WI38 (cell line): ENCODE measurements at regions not wholly inside any gene's neighbourhood (a gene's known extent, or its start where the extent isn't known, plus 50 kb on each side); places are given as distances from the start of the nearest gene placed in this dataset.
"Not testable (repeated sequence)": the region's sequence is repeated elsewhere in the genome, so short reads cannot be mapped to it uniquely, and the experiment has no call there.

Source experiments
- H3K4me3 ChIP-seq: 2 replicates; pipeline ENCODE4 v1.5.1; 2011; ENCODE audit warnings: low read depth, mild to moderate bottlenecking, control low read depth, low read length
- CTCF ChIP-seq: IDR thresholded peaks from 2 replicates; pipeline ENCODE4 v1.5.1; 2012; ENCODE audit warnings: low read depth, mild to moderate bottlenecking, control low read depth, low read length

DNA sequence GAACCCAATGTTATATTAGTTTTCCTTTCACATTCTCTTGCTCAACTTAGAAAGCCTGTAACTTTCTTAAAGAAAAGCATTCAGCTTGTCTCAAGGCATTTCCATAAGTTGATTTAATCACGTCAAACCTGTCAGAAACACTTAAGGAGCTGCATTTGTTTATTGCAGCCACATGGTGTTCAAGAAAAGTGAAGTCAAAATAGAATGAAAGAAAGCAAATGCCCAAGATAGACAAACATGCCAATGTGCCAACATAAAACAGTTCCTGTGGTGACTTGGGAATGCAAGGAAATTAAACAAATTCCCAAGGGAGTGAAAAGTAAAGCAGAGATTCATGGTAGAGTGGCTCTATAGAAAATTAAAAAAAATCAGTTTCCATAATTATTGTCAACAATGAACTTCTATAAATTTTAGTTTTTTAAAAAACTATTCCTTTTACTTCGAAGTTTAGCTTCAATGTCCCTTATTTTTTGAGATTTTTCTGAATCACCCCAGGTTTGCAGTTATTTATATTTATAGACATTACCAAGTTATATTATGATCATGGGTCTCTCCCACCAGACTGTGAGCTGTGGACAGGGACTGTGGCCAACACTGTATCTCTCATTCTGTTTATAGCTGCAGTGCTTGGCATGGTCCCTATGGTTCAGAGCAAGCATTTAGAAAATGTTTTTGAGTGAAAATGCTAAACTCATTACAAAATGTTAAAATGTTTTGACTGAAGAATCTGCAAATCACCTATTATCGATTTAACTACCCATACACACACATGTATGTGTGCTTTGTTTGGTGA lies 887.4 kb downstream of the REEP3 start:
- TF ChIP-seq CTCF = no peak
- H3K4me3 ChIP-seq = no peak overlapping the region

DNA sequence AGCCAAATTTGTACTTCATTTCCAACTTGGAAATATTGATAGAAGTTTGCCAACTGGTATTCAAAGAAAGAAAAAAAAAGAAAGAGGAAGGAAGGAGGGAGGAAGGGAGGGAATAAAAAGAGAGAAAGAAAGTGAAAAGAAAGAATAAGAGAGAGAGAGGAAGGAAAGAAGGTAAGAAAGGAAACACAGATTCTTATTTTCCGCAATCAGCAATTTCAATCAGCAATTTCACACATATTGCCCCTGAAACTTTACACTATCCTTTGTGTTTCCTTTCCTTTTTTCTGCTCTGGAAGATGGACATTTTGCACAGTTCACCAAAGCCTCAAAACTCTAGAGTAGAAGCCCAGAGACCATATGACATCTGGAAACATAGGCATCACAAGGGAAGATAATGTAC lies 888.1 kb downstream of the REEP3 start:
- TF ChIP-seq CTCF = no peak
- no peak overlapping the region for H3K4me3 ChIP-seq

DNA sequence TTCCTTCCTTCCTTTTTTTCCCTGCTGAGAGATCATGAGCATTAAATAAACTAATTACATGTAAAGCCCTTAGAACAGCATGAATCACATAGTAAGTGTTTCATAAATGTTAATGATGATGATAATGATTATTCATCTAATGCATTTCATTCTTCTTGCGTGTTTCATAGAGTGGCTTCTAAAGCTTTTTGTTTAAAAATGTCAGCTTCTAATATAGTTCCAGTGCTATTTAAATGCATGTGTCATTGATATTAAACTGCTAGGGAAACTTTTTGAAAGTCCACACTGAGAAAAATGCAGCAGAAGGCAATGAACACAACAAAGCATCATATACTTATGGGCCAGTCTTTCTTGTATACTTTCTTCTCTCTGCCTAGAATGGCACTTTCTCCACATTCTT lies 894.8 kb downstream of the REEP3 start:
- no peak overlapping the region for H3K4me3 ChIP-seq
- TF ChIP-seq CTCF = no peak

DNA sequence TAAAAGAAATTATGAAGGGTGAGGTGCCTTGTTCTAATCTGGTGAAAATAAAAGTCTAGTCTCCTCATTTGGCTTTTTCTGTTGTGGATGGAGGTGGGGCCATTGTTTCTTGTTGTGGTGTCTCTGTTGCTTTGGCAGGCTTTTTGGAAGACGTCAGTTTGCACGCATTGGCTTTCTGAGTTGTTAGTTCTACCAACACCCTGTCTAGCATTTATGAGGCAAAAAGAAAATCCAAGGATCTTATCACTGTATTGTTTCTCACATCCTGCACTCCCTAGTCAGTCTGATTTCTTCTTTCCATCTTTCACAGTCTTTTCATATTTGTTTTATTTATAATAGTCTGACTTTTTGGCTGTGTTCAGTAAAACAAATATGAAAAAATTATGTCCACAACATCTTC lies 898.3 kb downstream of the REEP3 start:
- TF ChIP-seq CTCF = no peak

DNA sequence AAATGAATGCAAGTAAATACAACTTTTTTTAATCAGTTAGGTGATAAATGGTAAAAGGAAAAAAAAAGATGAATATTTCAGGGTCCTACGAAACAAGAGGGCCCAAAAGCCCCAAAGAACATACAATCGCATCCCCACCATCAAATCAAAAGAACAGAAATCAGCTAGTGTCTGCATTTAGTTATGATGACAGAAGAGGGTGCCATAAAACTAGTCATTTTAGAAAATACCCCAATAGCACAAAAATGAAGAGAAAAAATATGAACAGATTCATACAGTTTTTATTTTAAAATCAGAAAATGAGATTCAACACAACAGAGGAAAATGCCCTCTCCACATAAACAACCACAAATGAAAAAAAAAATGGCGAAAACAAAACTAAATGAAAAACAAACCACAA lies 905.5 kb downstream of the REEP3 start:
- no peak overlapping the region for H3K4me3 ChIP-seq
- no peak for TF ChIP-seq CTCF

More for the DNA sequence above, 898.3 kb downstream of the REEP3 start:
- H3K4me3 ChIP-seq = no peak overlapping the region

- no peak overlapping the region for H3K4me3 ChIP-seq
- TF ChIP-seq CTCF = no peak
Measured at GRCh38 chr10:64430690-64431323, 909.6 kb downstream of the REEP3 start.

DNA sequence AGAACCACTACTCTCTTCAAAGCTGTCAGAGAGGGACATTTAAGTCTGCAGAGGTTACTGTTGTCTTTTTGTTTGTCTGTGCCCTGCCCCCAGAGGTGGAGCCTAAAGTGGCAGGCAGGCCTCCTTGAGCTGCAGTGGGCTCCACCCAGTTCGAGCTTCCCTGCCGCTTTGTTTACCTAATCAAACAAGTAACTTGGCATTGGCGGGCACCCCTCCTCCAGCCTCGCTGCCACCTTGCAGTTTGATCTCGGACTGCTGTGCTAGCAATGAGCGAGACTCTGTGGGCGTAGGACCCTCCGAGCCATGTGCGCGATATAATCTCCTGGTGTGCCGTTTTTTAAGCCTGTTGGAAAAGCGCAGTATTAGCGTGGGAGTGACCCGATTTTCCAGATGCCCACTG lies 920.7 kb downstream of the REEP3 start:
- H3K4me3 ChIP-seq = not testable (repeated sequence)
